Lower leg skin (tissue), 4 donors: ENCODE measurements at regions not wholly inside any gene's neighbourhood (a gene's known extent, or its start where the extent isn't known, plus 50 kb on each side); places are given as distances from the start of the nearest gene placed in this dataset.

Experiments
- DNase-seq, 2 donors: peaks; one replicate each; pipeline ENCODE4 v3.0.0-alpha.2; 2019; ENCODE audit warnings: low spot score in 2 of 2
- H3K4me3 ChIP-seq: fragments of 200-600 bp; sonication (generic); 2 replicates; pipeline ENCODE4 v1.5.1; 2017; ENCODE audit warnings: mild to moderate bottlenecking, low read depth; ENCODE audit not compliant: poor library complexity, severe bottlenecking
- CTCF ChIP-seq, 3 donors: fragments of 450-650 bp; IDR thresholded peaks; one replicate each; pipeline ENCODE4 v1.5.1; 2016; ENCODE audit warnings: antibody characterized with exemption in 3 of 3, mild to moderate bottlenecking in 3 of 3, moderate library complexity in 2 of 3
- POLR2A ChIP-seq, 2 donors: fragments of 450-650 bp; IDR thresholded peaks; one replicate each; pipeline ENCODE4 v1.6.1; 2016 to 2017; ENCODE audit warnings: antibody characterized with exemption in 2 of 2, mild to moderate bottlenecking in 1 of 2, moderate library complexity in 1 of 2
- WGBS, 2 donors: methylation state at CpG; one replicate each; pipeline ENCODE4 v1.1.5; 2018; 5-methylcytosine and 5-hydroxymethylcytosine counted together
- intact Hi-C: fragments of 100-400 bp; cut with DNase I; formaldehyde crosslinking; loops from one replicate; pipeline ENCODE4 v1.15.0; 2023; ENCODE audit warnings: low total_unique reads

- H3K4me3 ChIP-seq: no peak overlapping the region
- TF ChIP-seq CTCF (IDR thresholded peaks at IDR 0.05) (peak in 1 of 3 donors; percentile 88), POLR2A (IDR thresholded peaks at IDR 0.05) (no peak)
- intact Hi-C loops: loop anchor here (10.0 kb wide), 2 partner anchors 165 to 495 kb away; partner anchors contain the start of gene IL6
- WGBS, 2 donors: 43 to 46% methylated on average over 13 of the region's 13 CpGs
- peak in 1 of 2 donors; percentile 67 for DNase-seq
Observed at GRCh38 chr7:22559829-22560489, 60.0 kb upstream of the STEAP1B start.

GRCh38 chr7:22557167-22557566, 57.2 kb upstream of the STEAP1B start:
- WGBS, 2 donors: 88 to 93% methylated on average over 4 of the region's 4 CpGs
- DNase-seq: no peak
- no peak overlapping the region for H3K4me3 ChIP-seq
- TF ChIP-seq CTCF (IDR thresholded peaks at IDR 0.05) (no peak), POLR2A (IDR thresholded peaks at IDR 0.05) (no peak)
- intact Hi-C loops: loop anchor here (10.0 kb wide), 1 partner anchor 498 kb away; no protein-coding TSS in a partner anchor

- no peak for DNase-seq
- intact Hi-C loops: loop anchor here (10.0 kb wide), 1 partner anchor 499 kb away; no protein-coding TSS in a partner anchor
- 88 to 92% methylated on average over 8 of the region's 8 CpGs for WGBS, 2 donors
Observed at GRCh38 chr7:22555476-22555875, 55.5 kb upstream of the STEAP1B start.

GRCh38 chr7:22554184-22554583, 54.2 kb upstream of the STEAP1B start:
- TF ChIP-seq POLR2A (IDR thresholded peaks at IDR 0.05): no peak
- no peak for TF ChIP-seq CTCF (IDR thresholded peaks at IDR 0.05)
- intact Hi-C loops: loop anchor here (10.0 kb wide), 1 partner anchor 501 kb away; no protein-coding TSS in a partner anchor
- DNase-seq: no peak
- 90 to 92% methylated on average over 5 of the region's 5 CpGs for WGBS, 2 donors
- no peak overlapping the region for H3K4me3 ChIP-seq

More at GRCh38 chr7:22555476-22555875, 55.5 kb upstream of the STEAP1B start:
- no peak for TF ChIP-seq CTCF (IDR thresholded peaks at IDR 0.05)
- no peak for TF ChIP-seq POLR2A (IDR thresholded peaks at IDR 0.05)
- no peak overlapping the region for H3K4me3 ChIP-seq

- no peak overlapping the region for H3K4me3 ChIP-seq
- no peak for TF ChIP-seq POLR2A (IDR thresholded peaks at IDR 0.05)
- TF ChIP-seq CTCF (IDR thresholded peaks at IDR 0.05): no peak
- no peak for DNase-seq
- 87 to 88% methylated on average over 8 of the region's 8 CpGs for WGBS, 2 donors
- intact Hi-C loops: loop anchor here (10.0 kb wide), 1 partner anchor 503 kb away; no protein-coding TSS in a partner anchor
Observed at GRCh38 chr7:22551768-22552513, 52.0 kb upstream of the STEAP1B start.
